OCI-LY7 (cell line): ENCODE measurements at regions not wholly inside any gene's neighbourhood (a gene's known extent, or its start where the extent isn't known, plus 50 kb on each side); places are given as distances from the start of the nearest gene placed in this dataset.

Experiments
- BruUV-seq: library from RNA; stranded (reverse); fragments of 400-500 nt; replicated peaks from 2 replicates; lab custom pipeline; 2021; lab: Mats Ljungman, UMichigan
- CTCF ChIA-PET: fragments of 300-600 bp; sonication (Branson Sonifier 250); formaldehyde crosslinking; loops from one replicate; lab custom pipeline; 2022; ENCODE audit warnings: antibody characterized with exemption; ENCODE audit not compliant: unreplicated experiment; lab: Charles Lee
- POLR2A ChIA-PET: fragments of 300-600 bp; sonication (Branson Sonifier 250); formaldehyde crosslinking; loops from one replicate; lab custom pipeline; 2022; ENCODE audit warnings: antibody characterized with exemption; lab: Charles Lee
- DNase-seq: peaks from one replicate; pipeline ENCODE4 v3.0.0-alpha.2; 2015; ENCODE audit warnings: low spot score
- H2AFZ ChIP-seq: fragments of 200-600 bp; sonication (generic), shearing (Covaris generic); 2 replicates; pipeline ENCODE4 v1.6.1; 2014; ENCODE audit warnings: mild to moderate bottlenecking, antibody characterized with exemption, low read length, moderate library complexity
- H3K27ac ChIP-seq: fragments of 200-600 bp; sonication (generic); 2 replicates; pipeline ENCODE4 v1.5.1; 2014; ENCODE audit warnings: mixed run types, low read depth, mild to moderate bottlenecking, moderate library complexity, low read length, inconsistent platforms; ENCODE audit not compliant: poor library complexity, severe bottlenecking
- H3K36me3 ChIP-seq: fragments of 200-600 bp; sonication (generic); 2 replicates; pipeline ENCODE4 v1.6.1; 2014; ENCODE audit warnings: mild to moderate bottlenecking, antibody characterized with exemption, low read length, moderate library complexity, mixed read lengths; ENCODE audit not compliant: insufficient read depth
- H3K4me1 ChIP-seq: fragments of 200-600 bp; sonication (generic); 2 replicates; pipeline ENCODE4 v1.5.1; 2014; ENCODE audit warnings: mild to moderate bottlenecking, low read length; ENCODE audit not compliant: insufficient read depth, poor library complexity, severe bottlenecking
- H3K4me2 ChIP-seq: fragments of 200-600 bp; sonication (generic); 2 replicates; pipeline ENCODE4 v1.6.1; 2014; ENCODE audit warnings: mild to moderate bottlenecking, low read length
- H3K4me3 ChIP-seq: fragments of 200-600 bp; sonication (generic); 2 replicates; pipeline ENCODE4 v1.5.1; 2014; ENCODE audit warnings: mild to moderate bottlenecking, low read depth, low read length; ENCODE audit not compliant: poor library complexity, severe bottlenecking
- H3K79me2 ChIP-seq: fragments of 200-600 bp; sonication (generic); 2 replicates; pipeline ENCODE4 v1.6.1; 2016; ENCODE audit warnings: low read depth, mild to moderate bottlenecking, low read length, moderate library complexity, mixed read lengths; ENCODE audit not compliant: insufficient read depth
- H3K9me2 ChIP-seq: fragments of 200-600 bp; sonication (generic); 2 replicates; pipeline ENCODE4 v1.6.1; 2016; ENCODE audit warnings: mild to moderate bottlenecking, low read length, mixed read lengths; ENCODE audit not compliant: insufficient read depth
- H3K9me3 ChIP-seq: fragments of 200-600 bp; sonication (generic); 2 replicates; pipeline ENCODE4 v1.6.1; 2014; ENCODE audit warnings: mild to moderate bottlenecking, mixed run types, low read length, mixed read lengths
- H4K20me1 ChIP-seq: fragments of 200-600 bp; sonication (generic); 2 replicates; pipeline ENCODE4 v1.6.1; 2014; ENCODE audit warnings: mild to moderate bottlenecking, antibody characterized with exemption, low read length, moderate library complexity, mixed read lengths; ENCODE audit not compliant: insufficient read depth
- CTCF ChIP-seq: fragments of 200-600 bp; sonication (generic); conservative IDR thresholded peaks from 2 replicates; pipeline ENCODE4 v1.5.1; 2014; ENCODE audit warnings: mild to moderate bottlenecking, antibody characterized with exemption, low read length, moderate library complexity, mixed read lengths
- EZH2phosphoT487 ChIP-seq: fragments of 200-600 bp; sonication (generic); IDR thresholded peaks from 2 replicates; pipeline ENCODE4 v1.6.1; 2018; ENCODE audit warnings: low read depth, borderline replicate concordance, mild to moderate bottlenecking, mixed run types, antibody characterized with exemption, low read length, moderate library complexity, mixed read lengths
- intact Hi-C: fragments of 100-400 bp; cut with micrococcal nuclease; formaldehyde crosslinking; loops from one replicate; pipeline ENCODE4 v1.10.0; 2022; ENCODE audit not compliant: unreplicated experiment

- Histone ChIP-seq H2AFZ (no peak overlapping the region), H3K9me2 (no peaks in the 10 kb centered on the region), H3K79me2 (no peaks in the 10 kb centered on the region), H3K4me2 (no peak overlapping the region), H3K9me3 (no peaks in the 10 kb centered on the region), H4K20me1 (no peaks in the 10 kb centered on the region), H3K27ac (no peak overlapping the region), H3K4me1 (no peaks in the 10 kb centered on the region), H3K36me3 (no peaks in the 10 kb centered on the region), H3K4me3 (no peak overlapping the region)
- no TSS peak for BruUV-seq
- intact Hi-C loops = no loop called here
- ChIA-PET CTCF (no interaction called here), POLR2A (no interaction called here)
- no peak for DNase-seq
- no peak for TF ChIP-seq EZH2phosphoT487
- TF ChIP-seq CTCF = no peak
Observed at GRCh38 chr2:190827720-190828119, 52.9 kb upstream of the GLS start.

- Histone ChIP-seq H3K9me3 (no peaks in the 10 kb centered on the region), H2AFZ (no peak overlapping the region), H3K9me2 (no peaks in the 10 kb centered on the region), H3K4me2 (no peak overlapping the region), H3K4me3 (no peak overlapping the region), H3K4me1 (no peaks in the 10 kb centered on the region), H4K20me1 (no peaks in the 10 kb centered on the region), H3K36me3 (no peaks in the 10 kb centered on the region), H3K27ac (no peak overlapping the region), H3K79me2 (no peaks in the 10 kb centered on the region)
- intact Hi-C loops = no loop called here
- no peak for TF ChIP-seq EZH2phosphoT487
- TF ChIP-seq CTCF = no peak
- ChIA-PET CTCF (no interaction called here), POLR2A (no interaction called here)
- BruUV-seq = no TSS peak
- no peak for DNase-seq
Observed at GRCh38 chr2:190829642-190830041, 51.0 kb upstream of the GLS start.
